ENCODE measurements at regions not wholly inside any gene's neighbourhood (a gene's known extent, or its start where the extent isn't known, plus 50 kb on each side); places are given as distances from the start of the nearest gene placed in this dataset.
A peak's percentile ranks its signal among the peaks of the same experiment; 100 is the strongest.
"Not testable (repeated sequence)": the region's sequence is repeated elsewhere in the genome, so short reads cannot be mapped to it uniquely, and the experiment has no call there.

- no peak for DNase-seq
Measured at GRCh38 chr12:105590571-105590970, 260.1 kb downstream of the C12orf75 start.

GRCh38 chr12:105595440-105595839 lies 264.9 kb downstream of the C12orf75 start:
- no peak for DNase-seq

GRCh38 chr12:105596731-105597130 lies 266.2 kb downstream of the C12orf75 start:
- DNase-seq, result no peak

- DNase-seq, result no peak
Measured at GRCh38 chr12:105598031-105598430, 267.5 kb downstream of the C12orf75 start.

GRCh38 chr12:105600911-105601545 lies 270.5 kb downstream of the C12orf75 start:
- DNase-seq, result no peak

- not testable (repeated sequence) for DNase-seq
Measured at GRCh38 chr12:105602312-105602711, 271.8 kb downstream of the C12orf75 start.

GRCh38 chr12:105604281-105604680 lies 273.8 kb downstream of the C12orf75 start:
- not testable (repeated sequence) for DNase-seq

- DNase-seq, result not testable (repeated sequence)
Measured at GRCh38 chr12:105606613-105607012, 276.1 kb downstream of the C12orf75 start.

- not testable (repeated sequence) for DNase-seq
Measured at GRCh38 chr12:105609001-105609400, 278.5 kb downstream of the C12orf75 start.

GRCh38 chr12:105610459-105610858 lies 280.0 kb downstream of the C12orf75 start:
- DNase-seq, result no peak

GRCh38 chr12:105611340-105611739 lies 280.8 kb downstream of the C12orf75 start:
- DNase-seq, result no peak

- no peak for DNase-seq
Measured at GRCh38 chr12:105613269-105613668, 282.8 kb downstream of the C12orf75 start.

- no peak for DNase-seq
Measured at GRCh38 chr12:105613887-105614286, 283.4 kb downstream of the C12orf75 start.

- no peak for DNase-seq
Measured at GRCh38 chr12:105616971-105617540, 286.6 kb downstream of the C12orf75 start.

- DNase-seq, result no peak
Measured at GRCh38 chr12:105622220-105622619, 291.7 kb downstream of the C12orf75 start.

GRCh38 chr12:105622846-105623736 lies 292.6 kb downstream of the C12orf75 start:
- no peak for DNase-seq

GRCh38 chr12:105626653-105627052 lies 296.2 kb downstream of the C12orf75 start:
- DNase-seq, result no peak

GRCh38 chr12:105637470-105637869 lies 307.0 kb downstream of the C12orf75 start:
- DNase-seq, result no peak

GRCh38 chr12:105640761-105641160 lies 310.3 kb downstream of the C12orf75 start:
- DNase-seq, result no peak

GRCh38 chr12:105641749-105642148 lies 311.3 kb downstream of the C12orf75 start:
- peak; percentile 12 for DNase-seq

GRCh38 chr12:105644770-105645169 lies 314.3 kb downstream of the C12orf75 start:
- DNase-seq, result no peak

GRCh38 chr12:105654606-105655005 lies 324.1 kb downstream of the C12orf75 start:
- DNase-seq, result no peak

GRCh38 chr12:105658389-105658788 lies 327.9 kb downstream of the C12orf75 start:
- no peak for DNase-seq

Measured in tongue (tissue), 1 donor.